ENCODE measurements at regions not wholly inside any gene's neighbourhood (a gene's known extent, or its start where the extent isn't known, plus 50 kb on each side); places are given as distances from the start of the nearest gene placed in this dataset.

DNA sequence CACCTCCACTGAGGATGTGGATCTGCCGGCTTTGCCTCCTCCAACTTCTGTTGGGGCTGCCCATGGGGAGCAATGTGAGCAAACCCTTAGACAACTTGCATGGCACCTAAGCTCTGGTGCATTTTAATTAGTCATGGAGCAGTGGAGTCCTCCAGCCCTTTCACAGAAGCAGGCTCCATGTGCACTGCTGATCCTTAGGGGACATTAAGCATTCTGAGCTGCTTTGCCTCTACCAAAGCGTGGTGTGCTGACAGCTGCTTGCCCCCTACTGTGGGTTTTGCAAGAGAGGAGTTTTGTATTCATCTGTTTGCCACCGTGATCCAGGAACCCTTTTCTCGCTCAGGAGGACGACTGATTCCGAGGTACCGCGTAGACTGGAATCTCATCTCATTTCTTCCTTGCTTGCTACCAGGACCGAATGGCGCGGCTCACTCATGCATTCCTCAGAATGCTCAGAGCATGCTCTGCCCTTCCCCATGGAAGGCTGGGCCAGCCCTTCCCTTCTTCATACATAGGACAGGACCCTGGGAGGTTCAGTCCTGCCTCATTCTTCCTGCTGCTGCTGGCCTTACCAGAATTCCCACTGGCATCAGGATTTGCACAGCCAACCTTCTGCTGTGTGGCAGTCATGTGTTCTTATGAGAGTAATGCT lies 432.5 kb downstream of the GADD45G start:
- TF ChIP-seq, protein P1, sequence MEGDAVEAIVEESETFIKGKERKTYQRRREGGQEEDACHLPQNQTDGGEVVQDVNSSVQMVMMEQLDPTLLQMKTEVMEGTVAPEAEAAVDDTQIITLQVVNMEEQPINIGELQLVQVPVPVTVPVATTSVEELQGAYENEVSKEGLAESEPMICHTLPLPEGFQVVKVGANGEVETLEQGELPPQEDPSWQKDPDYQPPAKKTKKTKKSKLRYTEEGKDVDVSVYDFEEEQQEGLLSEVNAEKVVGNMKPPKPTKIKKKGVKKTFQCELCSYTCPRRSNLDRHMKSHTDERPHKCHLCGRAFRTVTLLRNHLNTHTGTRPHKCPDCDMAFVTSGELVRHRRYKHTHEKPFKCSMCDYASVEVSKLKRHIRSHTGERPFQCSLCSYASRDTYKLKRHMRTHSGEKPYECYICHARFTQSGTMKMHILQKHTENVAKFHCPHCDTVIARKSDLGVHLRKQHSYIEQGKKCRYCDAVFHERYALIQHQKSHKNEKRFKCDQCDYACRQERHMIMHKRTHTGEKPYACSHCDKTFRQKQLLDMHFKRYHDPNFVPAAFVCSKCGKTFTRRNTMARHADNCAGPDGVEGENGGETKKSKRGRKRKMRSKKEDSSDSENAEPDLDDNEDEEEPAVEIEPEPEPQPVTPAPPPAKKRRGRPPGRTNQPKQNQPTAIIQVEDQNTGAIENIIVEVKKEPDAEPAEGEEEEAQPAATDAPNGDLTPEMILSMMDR (IDR thresholded peaks at IDR 0.05): no peak
- H3K27ac ChIP-seq (ENCODE audit: low read depth in 1 of 2, low read length in 2 of 2): no peak overlapping the region
- Mint-ChIP-seq H3K36me3 (ENCODE audit: low read depth) (no peaks in the 10 kb centered on the region), H3K27me3 (no peaks in the 10 kb centered on the region), H3K4me1 (ENCODE audit: low read depth) (no peaks in the 10 kb centered on the region), H3K27ac (no peak overlapping the region), H3K9me3 (no peaks in the 10 kb centered on the region), H3K4me3 (no peak overlapping the region)
- peaks cover 0 to 2% of the 10 kb centered on the region in 2 experiments for H3K27me3 ChIP-seq (ENCODE audit: control insufficient read depth in 1 of 2, insufficient read depth in 2 of 2, low read length in 2 of 2)
- intact Hi-C loops (cut with DNase I, micrococcal nuclease): no loop called here
- no peaks in the 10 kb centered on the region for H3K9me3 ChIP-seq (ENCODE audit: control insufficient read depth in 1 of 2, insufficient read depth in 1 of 2, low read length in 2 of 2)
- H3K4me3 ChIP-seq (ENCODE audit: low read length): no peak overlapping the region
- no peak for DNase-seq
- ChIA-PET CTCF (no interaction called here), POLR2A (no interaction called here)
- no peak for ATAC-seq (ENCODE audit: poor library complexity)
- no peaks in the 10 kb centered on the region for H3K4me1 ChIP-seq (ENCODE audit: insufficient read depth, low read length)
- H3K36me3 ChIP-seq (ENCODE audit: insufficient read depth, low read length): no peaks in the 10 kb centered on the region

DNA sequence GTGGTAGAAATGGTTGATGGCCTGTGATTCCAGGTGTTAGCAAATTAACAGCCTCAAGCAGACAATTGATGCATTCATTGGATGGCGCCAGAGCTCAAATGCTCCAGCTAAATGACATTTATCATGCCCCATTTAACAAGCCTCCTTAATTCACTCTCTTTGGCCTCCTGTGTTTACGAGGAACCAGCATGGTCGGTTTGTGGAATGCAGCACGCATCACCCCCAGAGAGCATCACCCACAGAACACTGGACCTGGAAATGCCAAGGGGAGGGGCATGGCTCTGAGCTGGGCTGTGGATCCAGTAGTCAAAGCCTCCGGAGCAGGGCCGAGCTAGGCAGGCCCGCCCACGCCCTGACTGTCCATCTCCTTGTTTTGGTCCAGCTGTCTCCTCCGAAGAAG lies 434.0 kb downstream of the GADD45G start:
- no peaks in the 10 kb centered on the region for H3K4me1 ChIP-seq (ENCODE audit: insufficient read depth, low read length)
- H3K27me3 Mint-ChIP-seq: no peaks in the 10 kb centered on the region
- H3K4me3 ChIP-seq (ENCODE audit: low read length): no peak overlapping the region
- CTCF ChIA-PET: no interaction called here
- TF ChIP-seq, protein P1 (IDR thresholded peaks at IDR 0.05): no peak
- POLR2A ChIA-PET: no interaction called here
- ATAC-seq (ENCODE audit: poor library complexity): no peak
- no peak overlapping the region for H3K27ac Mint-ChIP-seq
- H3K4me3 Mint-ChIP-seq: no peak overlapping the region
- H3K9me3 ChIP-seq (ENCODE audit: control insufficient read depth in 1 of 2, insufficient read depth in 1 of 2, low read length in 2 of 2): no peaks in the 10 kb centered on the region
- no peak for DNase-seq
- H3K27ac ChIP-seq (ENCODE audit: low read depth in 1 of 2, low read length in 2 of 2): no peak overlapping the region
- peaks cover 0 to 2% of the 10 kb centered on the region in 2 experiments for H3K27me3 ChIP-seq (ENCODE audit: control insufficient read depth in 1 of 2, insufficient read depth in 2 of 2, low read length in 2 of 2)
- H3K36me3 Mint-ChIP-seq (ENCODE audit: low read depth): no peaks in the 10 kb centered on the region
- no peaks in the 10 kb centered on the region for H3K9me3 Mint-ChIP-seq
- H3K36me3 ChIP-seq (ENCODE audit: insufficient read depth, low read length): no peaks in the 10 kb centered on the region
- H3K4me1 Mint-ChIP-seq (ENCODE audit: low read depth): no peaks in the 10 kb centered on the region
- intact Hi-C loops (cut with DNase I, micrococcal nuclease): no loop called here

DNA sequence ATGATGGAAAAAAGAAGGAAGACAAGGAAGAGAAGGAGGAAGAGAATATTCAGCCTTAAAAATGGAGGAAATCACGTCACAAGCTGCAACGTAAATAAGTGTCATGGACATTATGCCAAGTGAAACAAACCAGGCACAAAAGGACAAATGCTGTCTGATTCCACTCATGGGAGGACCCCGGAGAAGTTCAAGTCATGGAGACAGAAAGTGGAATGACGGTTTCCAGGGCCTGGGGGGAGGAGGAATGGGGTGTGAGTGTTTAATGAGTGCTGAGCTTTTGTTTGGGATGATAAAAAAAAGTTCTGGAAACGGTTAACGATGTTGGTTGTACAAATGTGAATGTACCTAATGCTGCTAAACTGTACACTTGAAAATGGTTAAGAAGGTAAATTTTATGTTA lies 439.5 kb downstream of the GADD45G start:
- no peak overlapping the region for H3K27ac Mint-ChIP-seq
- no peaks in the 10 kb centered on the region for H3K9me3 ChIP-seq (ENCODE audit: control insufficient read depth in 1 of 2, insufficient read depth in 1 of 2, low read length in 2 of 2)
- POLR2A ChIA-PET: no interaction called here
- no peaks in the 10 kb centered on the region for H3K4me1 Mint-ChIP-seq (ENCODE audit: low read depth)
- no peak overlapping the region for H3K27ac ChIP-seq (ENCODE audit: low read depth in 1 of 2, low read length in 2 of 2)
- H3K27me3 ChIP-seq (ENCODE audit: control insufficient read depth in 1 of 2, insufficient read depth in 2 of 2, low read length in 2 of 2): peaks cover 0 to 2% of the 10 kb centered on the region in 2 experiments
- CTCF ChIA-PET: interaction anchor here (0.6 kb wide), 1 partner anchor 1349 kb away, joined by 3 read pairs; no protein-coding TSS in a partner anchor
- no peaks in the 10 kb centered on the region for H3K9me3 Mint-ChIP-seq
- no peaks in the 10 kb centered on the region for H3K4me1 ChIP-seq (ENCODE audit: insufficient read depth, low read length)
- H3K36me3 ChIP-seq (ENCODE audit: insufficient read depth, low read length): no peaks in the 10 kb centered on the region
- H3K36me3 Mint-ChIP-seq (ENCODE audit: low read depth): no peaks in the 10 kb centered on the region
- intact Hi-C loops (cut with DNase I, micrococcal nuclease): no loop called here
- DNase-seq: no peak
- H3K27me3 Mint-ChIP-seq: no peaks in the 10 kb centered on the region
- H3K4me3 ChIP-seq (ENCODE audit: low read length): no peak overlapping the region
- no peak for ATAC-seq (ENCODE audit: poor library complexity)
- H3K4me3 Mint-ChIP-seq: no peak overlapping the region
- TF ChIP-seq, protein P1 (IDR thresholded peaks at IDR 0.05): no peak

All from CD4-positive, alpha-beta T cell (primary cell).